HEK293T (cell line): ENCODE measurements at regions not wholly inside any gene's neighbourhood (a gene's known extent, or its start where the extent isn't known, plus 50 kb on each side); places are given as distances from the start of the nearest gene placed in this dataset.
"Not testable (repeated sequence)": the region's sequence is repeated elsewhere in the genome, so short reads cannot be mapped to it uniquely, and the experiment has no call there.

Experiments
- ARNT ChIP-seq: fragments of 450-650 bp; IDR thresholded peaks from 2 replicates; pipeline ENCODE4 v1.6.1; 2017; ENCODE audit warnings: mild to moderate bottlenecking
- ELF4 ChIP-seq: fragments of 450-650 bp; IDR thresholded peaks from 2 replicates; pipeline ENCODE4 v1.6.1; 2017; ENCODE audit warnings: antibody characterized with exemption
- FOXA1 ChIP-seq: fragments of 450-650 bp; IDR thresholded peaks from 2 replicates; pipeline ENCODE4 v1.6.1; 2016; ENCODE audit warnings: mild to moderate bottlenecking
- FOXK2 ChIP-seq: fragments of 450-650 bp; IDR thresholded peaks from 2 replicates; pipeline ENCODE4 v1.6.1; 2016; ENCODE audit warnings: mild to moderate bottlenecking
- FOXM1 ChIP-seq: fragments of 450-650 bp; IDR thresholded peaks from 2 replicates; pipeline ENCODE4 v1.6.1; 2017; ENCODE audit warnings: mild to moderate bottlenecking, borderline replicate concordance
- NFRKB ChIP-seq: fragments of 450-650 bp; IDR thresholded peaks from 2 replicates; pipeline ENCODE4 v1.6.1; 2016; ENCODE audit warnings: mild to moderate bottlenecking, moderate library complexity
- PKNOX1 ChIP-seq: fragments of 450-650 bp; IDR thresholded peaks from 2 replicates; pipeline ENCODE4 v1.6.1; 2016
- SP1 ChIP-seq: fragments of 450-650 bp; IDR thresholded peaks from 2 replicates; pipeline ENCODE4 v1.6.1; 2017
- TARDBP ChIP-seq: fragments of 450-650 bp; IDR thresholded peaks from 2 replicates; pipeline ENCODE4 v1.6.1; 2016
- ZNF384 ChIP-seq: fragments of 450-650 bp; IDR thresholded peaks from 2 replicates; pipeline ENCODE4 v1.6.1; 2016

- TF ChIP-seq FOXA1, FOXK2, TARDBP, ARNT, SP1, PKNOX1, FOXM1, ZNF384, NFRKB, ELF4: not testable (repeated sequence)
Measured at GRCh38 chr7:76712926-76713325, 85.8 kb upstream of the POMZP3 start.
